Stimulated activated CD4-positive, alpha-beta T cell treated with anti-CD3 and anti-CD28 coated beads, Interleukin-4, amount 100 ng/mL, for 4 hours (primary cell): ENCODE measurements at regions not wholly inside any gene's neighbourhood (a gene's known extent, or its start where the extent isn't known, plus 50 kb on each side); places are given as distances from the start of the nearest gene placed in this dataset.

Source experiments
- DNase-seq, 2 experiments: peaks; one replicate each; pipeline ENCODE4 v3.0.0-alpha.2; 2020

DNA sequence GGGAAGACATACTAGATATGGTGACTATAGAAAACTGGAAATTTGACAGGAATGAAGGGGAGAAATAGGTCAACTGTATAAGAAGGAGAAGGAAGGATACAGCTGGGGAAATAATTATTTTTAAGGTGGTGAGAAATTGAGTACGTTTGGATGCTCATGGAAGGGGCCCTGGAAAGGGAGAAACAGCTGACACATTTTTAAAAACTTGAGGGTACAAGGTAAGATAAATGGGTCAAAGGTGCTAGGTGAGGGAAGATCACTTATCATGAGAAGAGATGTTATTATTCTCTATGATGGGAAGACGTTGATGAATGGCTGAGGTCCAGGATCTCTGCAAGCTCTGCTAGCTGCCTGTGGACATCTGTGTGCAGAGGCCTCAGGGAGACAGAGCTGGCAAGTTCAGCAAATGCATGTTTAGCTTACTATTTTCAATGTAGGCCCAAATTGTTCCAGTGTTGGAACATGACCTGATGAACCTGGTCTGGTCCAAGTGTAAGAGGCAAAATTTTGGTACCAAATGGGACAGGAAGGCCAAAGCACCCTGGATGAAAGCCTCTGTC lies 181.7 kb downstream of the MTRR start:
- no peak for DNase-seq

DNA sequence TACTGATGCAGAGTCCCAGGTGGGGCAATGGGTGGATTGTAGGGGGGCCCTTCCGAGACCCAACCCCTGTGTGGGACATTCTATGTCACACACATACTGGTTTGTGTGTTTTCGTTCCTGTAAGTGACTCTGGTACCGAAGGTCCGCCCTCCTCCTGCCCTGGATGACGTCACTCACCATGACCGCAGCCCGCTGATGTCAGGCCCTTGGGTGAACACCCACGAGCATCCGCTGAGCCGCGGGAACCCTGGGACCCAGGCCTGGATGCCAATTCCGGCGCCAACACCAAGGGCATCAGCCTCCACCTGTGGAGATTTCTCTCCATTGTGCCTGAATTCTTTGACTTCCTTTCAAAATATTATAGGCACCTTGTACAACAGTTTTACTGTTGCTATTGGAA lies 184.3 kb downstream of the MTRR start:
- no peak for DNase-seq

DNA sequence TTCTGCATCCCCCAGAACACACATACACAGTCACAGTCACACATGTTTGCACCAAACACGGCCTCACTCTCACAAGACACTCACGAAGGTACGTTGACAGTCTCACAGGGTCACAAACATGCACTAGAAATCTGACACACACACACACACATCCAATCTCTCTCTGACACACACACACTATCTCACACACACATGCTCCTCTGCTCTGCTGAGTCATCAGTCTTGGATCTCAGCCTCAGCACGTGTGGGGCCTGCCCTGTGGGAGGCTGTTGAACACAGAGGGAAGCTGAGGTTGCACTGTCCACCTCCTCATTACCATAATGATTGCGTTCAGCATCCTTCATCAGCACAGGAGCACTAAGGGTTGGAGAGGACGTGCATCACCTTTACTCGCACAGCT lies 188.8 kb downstream of the MTRR start:
- DNase-seq, result no peak

DNA sequence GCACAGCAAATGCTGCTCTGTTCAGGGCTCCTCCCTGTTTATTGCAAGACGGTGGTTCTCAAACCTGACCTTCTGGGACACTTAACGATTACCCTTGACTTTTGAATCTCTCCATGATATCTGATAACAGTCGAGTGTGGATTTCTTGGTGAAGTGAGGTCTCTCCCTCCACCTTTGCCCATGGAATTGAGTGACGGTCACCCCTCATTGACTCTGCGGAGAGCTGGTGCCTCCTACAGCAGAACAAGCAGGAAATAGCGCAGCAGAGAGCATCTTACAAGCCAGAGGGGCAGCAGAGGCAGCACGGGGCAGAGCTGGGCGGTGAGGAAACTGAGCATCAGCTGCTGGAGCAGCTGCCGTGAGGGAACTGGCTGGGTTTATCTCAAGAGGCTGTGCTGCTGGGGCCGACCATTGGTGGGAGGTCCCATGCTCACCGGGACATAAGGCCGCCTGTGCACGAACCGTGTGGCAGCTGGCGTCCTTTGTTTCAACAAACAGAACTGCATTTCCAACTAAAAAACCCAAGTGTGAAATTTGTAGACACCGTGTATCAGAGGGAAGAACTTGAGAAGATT lies 189.8 kb downstream of the MTRR start:
- no peak for DNase-seq

DNA sequence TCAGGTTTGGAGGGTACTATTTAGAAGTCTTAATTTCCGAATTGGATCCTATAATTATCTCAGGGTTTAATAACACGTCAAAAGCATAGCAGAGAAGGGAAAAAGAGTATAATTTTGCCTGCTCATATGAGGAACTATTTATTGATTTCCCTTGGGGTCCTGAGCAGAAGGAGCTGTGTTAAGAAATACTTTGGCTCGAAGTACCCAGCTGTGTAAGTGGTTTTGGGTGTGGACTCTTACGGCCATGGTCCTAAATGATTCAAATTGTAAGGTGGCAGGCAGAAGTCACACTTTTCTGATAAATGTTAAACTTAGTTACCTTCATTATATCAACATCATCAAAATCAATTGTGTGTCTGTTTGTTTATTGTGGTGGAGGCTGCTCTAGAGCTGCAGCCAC lies 190.4 kb downstream of the MTRR start:
- no peak for DNase-seq

DNA sequence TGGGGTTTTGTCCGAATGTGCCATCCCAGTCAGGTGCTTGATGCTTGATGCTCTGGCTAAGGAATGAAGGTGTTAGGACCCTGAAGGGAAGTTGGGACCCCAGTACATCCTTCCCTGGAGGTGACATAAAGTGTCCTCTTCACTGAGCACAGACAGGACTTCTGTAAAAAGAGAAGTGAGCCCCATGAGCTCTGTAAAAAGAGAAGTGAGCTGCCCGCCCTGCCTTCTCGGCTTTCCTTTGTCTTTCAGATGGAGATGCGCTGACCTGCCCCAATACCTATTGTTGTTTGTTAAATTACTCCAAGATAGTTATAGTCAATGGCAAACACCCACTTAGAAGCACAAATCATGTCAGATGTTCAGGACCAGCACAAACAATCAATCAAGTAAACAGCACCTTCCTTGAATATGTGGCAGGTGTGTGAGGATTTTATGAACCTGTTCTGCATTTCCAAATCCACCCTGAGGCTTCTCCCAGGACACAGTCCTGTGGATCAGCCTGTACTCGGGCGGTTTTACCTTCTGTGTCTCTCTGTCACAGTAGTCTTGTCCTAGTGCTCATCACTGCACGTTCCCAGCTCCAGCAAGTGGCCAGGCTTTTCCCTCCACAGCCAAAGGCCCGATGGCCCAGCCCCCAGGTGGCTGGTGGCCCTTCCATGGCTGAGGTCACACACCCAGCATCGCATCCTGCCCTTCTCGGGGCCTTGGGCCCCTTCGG lies 191.4 kb downstream of the MTRR start:
- no peak for DNase-seq

DNA sequence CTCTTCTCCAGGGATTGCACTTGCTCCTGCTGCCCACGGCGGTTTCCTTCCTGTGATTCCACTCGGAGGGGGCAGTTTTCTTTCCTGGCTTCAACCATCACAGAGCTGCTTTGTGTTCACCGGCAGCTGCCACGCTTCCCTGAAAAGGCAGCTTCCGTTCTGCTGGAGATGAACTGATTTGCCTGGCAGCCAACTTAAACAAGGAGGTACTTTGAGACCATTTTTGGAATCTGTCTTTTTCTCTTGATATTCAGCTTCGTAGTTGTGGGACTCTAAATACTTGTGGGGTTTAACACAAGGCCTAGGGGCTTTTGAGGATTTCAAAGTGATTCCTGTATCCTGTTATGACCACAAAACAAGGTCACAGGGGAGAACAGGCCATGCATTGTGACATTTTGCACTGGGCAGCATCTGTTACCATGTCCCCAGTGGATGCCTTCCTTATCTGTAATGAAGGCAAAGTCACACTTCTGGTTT lies 192.0 kb downstream of the MTRR start:
- DNase-seq, result no peak

DNA sequence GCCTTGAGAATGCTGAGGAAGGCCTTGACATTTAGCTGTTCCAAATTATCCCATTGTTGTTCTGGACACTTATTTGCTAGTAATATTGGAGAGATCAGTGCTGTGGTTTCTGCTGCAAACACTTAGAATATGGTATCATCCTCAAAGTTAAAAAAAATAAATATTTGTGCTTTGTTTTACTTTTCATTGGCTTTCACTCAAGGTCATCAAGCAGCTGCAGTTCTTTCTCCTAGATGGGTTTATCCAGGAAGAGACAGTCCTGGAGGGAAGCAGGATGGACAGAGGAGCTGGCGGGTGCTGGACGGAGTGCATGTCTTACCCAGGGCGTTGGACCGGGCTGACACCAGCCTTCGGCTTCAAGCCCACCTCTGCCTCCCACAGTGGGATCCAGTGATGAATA lies 193.6 kb downstream of the MTRR start:
- no peak for DNase-seq

DNA sequence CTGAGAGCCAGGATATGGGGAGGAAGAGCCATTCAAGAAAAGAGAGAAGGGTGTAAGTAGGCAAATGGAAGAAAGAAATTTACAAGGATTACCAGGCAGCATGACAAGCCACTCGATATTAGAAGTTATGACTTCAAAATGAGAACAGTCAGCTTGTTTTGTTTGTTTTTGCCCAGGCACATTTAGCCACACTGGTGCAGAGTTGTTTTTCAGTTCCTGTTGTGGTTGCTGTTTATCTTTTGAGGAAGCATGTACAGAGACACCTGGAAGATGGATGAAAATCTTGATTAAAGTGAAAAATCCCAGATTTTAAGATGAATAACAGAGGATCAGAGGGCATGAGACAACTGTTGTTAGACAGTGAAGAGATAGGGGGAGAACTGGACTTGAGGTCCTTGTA lies 199.1 kb downstream of the MTRR start:
- DNase-seq, result no peak

DNA sequence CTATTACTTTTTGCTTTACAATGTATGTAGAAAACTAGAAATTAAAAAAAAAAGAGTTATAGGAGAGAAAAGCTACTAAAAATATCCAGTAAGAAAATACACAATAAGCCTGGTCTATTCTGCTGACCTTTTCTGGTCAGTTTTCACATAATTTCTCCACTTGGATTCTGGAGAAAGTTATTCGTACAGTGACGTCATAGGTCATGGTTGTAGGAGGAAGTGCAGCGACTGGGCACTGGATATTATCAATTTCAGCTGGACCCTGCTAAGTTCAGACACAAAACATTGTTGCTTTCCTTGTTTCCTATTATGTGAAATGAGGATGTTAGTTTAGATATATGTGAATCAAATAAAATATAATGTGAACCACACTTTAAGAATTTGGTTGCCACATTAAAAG lies 201.2 kb downstream of the MTRR start:
- no peak for DNase-seq

DNA sequence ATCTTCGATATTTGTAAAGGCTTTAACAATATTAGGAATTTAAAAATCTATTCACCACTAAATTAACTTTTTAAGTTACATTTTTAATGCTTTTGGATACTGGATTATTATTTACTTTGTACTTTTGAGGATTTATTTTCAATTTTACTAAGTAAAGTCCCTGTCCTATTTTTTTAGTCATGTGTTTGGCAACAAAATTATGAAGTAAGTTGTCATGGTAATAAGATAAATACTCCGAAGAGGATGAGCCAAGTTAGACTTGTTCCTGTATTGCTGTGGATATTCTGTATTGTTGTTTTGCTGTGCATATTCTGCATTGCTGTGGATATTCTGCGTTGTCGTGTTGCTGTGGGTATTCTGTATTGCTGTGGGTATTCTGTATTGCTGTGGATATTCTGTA lies 210.1 kb downstream of the MTRR start:
- DNase-seq, result no peak

DNA sequence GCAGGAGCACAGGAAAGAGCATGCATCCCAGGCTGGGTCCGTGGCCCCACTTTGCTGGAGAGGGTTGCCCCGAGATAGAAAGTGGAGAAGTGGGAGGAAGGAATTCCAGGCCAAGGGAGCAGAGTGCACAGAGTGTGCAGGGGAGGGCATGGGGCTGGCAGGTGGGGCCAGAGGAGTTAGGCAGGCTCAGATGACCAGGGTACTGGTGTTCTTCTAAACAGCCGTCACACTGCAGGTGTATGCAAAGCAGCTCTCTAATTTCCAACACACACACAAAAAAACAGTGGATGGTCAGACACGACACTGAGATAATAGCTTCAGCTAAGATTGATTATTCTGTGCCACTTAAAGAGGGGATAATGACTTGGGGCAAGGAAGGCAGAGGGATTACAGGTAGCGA lies 212.2 kb downstream of the MTRR start:
- DNase-seq, result no peak

DNA sequence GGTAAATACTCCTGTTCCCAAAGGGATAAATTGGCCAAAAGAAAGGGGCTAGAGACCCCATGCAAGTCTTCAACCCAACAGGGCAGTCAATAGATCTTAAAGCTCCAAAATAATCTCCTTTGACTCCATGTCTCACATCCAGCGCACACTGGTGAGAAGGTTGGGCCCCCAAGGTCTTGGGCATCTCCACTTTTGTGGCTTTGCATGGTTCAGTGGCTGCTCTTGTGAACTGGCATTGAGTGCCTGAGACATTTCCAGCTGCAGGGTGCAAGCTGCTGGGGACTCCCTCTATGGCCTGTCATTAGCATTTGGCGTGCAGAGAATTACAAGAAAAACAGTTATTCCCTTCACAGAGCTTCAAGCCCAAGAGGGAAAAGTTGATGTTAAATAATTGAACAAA lies 224.7 kb downstream of the MTRR start:
- no peak for DNase-seq

DNA sequence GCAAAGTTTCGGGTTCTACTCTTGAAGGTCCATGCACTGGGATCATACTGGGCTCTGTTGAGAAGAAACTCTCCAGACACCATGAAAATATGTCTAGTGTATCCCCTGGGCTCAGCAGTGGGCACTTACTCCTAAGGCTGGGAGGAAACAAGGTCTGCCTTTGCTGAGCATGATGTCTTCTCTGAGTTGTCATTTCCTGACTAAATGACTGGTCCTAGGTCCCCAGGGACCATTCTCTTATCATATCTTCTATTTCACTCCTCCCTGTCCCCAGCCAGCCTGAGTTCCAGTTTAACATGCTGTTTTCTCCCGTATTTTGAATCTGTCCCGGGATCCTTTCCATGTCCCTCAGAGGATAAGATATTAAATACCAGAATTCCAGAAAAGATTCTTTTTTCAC lies 225.4 kb downstream of the MTRR start:
- DNase-seq, result no peak

DNA sequence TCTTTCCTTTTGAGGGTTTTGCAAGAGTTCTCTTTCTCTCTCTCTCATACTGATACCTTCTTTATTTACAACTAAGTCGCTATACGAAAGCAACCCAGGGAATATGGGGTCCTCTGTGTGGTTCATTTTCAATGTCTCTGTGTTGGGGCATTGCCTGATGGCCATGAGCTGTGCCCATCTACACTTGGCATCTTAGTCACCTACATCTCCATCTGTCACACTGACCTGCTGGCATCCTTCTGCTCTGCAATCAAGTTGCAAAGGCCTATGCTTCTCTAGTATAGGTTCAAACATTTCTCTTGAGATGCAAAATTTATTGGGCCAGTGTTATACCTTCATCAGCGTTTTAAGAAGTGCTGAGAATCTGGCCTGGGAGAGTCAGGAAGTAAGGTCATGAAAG lies 228.2 kb downstream of the MTRR start:
- no peak for DNase-seq

DNA sequence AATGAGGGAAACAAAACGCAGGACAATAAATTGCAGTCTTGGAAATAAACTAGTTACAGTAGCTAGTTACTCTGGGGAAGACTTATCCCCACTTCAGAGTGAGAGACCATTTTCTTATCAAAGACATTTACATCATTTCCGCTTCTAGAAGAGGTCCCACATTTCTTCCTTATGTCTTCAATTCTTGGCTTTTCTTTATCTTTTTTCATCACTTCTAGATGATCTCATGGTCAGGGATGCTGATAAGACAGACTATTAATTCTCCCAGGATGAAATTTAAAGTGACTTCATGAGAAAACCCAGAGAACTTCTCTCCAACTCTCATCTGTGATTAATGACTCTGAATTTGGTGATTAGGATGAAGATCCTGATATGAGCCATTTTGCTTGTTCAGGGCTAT lies 229.1 kb downstream of the MTRR start:
- DNase-seq, result no peak

DNA sequence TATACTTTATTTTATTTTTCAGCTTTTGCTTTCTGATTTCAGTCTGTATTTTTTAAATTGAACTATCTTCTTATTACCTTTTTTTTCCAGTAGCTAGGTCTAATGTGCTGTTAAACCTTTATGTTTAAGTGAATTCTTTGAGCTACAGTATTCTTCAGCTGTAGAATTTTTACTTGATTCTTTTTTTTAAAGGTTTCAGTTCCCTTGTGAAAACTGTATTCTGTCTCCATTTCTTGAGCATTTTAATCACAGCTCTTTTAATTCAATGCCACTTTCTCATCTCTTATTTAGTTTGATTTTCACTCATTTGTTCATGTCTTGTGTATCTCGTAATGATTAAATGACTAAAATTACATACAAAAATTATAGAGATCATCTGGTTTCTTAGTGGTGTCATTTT lies 233.8 kb downstream of the MTRR start:
- DNase-seq, result no peak

DNA sequence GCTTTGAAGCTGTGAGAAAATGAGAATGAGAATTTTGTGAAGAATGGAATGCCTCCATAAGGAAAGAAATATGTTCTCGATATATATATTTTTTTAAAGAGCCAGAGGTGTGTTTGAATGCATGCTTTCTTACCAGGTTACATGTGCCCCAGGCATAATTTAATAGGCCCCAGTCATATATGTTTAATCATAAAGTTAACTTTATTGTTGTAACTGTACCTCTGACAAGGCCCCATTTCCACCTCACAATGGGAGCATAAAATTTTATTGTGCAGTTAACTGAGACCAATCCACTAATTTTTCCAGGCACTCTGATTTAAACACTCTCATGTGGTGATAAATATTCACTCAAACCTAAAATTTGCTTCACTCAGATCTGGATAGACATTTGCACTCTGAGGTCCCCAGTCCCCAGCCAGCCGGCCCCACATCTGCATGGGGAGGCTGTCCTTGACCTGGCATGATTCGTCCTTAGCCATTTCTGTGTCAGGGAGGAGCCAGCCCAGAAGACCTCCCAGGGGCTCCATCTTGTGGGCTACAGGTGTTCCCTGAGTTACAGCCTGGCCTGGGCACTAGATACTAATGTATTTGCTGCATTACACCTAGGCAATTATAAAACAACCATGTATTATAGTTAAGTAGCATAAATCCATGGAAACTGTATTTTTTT lies 245.8 kb downstream of the MTRR start:
- DNase-seq, result no peak

DNA sequence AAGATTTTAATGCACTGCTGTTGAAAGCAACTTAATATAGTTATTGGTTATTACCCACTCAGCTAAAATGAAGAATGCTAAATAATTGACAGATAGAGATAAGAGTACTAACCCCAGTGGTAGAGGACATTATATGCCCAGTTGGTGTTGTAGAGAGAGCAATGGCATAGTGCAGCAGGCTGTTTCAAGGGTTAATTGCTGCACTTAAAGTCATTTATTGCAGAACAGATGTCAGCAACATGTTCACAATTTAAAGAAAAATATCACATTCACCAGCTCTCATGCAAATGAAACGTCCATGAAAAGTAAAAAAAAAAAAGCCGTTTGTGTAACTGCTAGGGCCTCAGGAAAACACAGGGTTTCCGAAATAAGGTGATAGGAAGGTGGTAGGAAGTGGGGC lies 254.6 kb downstream of the MTRR start:
- no peak for DNase-seq

DNA sequence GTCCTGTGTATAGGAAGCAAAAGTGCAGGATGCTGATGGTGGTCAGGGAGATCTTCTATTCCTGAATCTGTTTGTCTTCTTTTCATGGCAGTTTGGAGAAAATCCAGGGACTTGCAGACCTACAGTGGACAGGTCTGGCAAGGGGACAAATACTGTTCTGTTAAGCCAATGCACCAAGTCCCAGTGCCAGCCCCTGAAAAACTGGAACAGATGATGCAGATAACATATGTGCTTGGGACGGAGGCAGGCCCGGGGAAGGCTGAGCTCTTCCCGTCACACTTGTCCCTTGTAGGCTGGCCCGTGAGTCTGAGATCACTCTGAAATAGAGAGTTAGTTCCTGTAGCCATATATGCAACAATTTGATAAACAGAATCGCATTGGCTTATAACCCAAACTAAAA lies 265.7 kb downstream of the MTRR start:
- DNase-seq, result no peak

DNA sequence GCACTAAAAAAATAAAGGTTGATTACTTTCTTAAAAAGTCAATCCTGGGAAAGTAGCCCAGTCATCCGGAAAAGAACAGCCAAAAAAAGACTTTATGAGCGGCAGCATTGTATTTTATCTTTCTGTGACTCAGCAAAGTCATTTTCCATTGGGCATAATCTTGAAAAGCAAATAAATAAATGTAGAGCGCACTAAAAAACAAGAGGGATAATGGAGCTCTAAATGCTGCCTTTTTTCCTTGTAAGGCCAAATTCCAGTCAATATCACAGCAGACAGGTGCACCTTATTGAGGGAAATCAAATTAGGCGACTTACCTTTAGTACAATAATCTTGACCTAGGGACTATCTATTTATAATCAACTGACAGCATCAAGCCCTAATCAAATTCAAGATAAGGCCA lies 266.8 kb downstream of the MTRR start:
- no peak for DNase-seq

DNA sequence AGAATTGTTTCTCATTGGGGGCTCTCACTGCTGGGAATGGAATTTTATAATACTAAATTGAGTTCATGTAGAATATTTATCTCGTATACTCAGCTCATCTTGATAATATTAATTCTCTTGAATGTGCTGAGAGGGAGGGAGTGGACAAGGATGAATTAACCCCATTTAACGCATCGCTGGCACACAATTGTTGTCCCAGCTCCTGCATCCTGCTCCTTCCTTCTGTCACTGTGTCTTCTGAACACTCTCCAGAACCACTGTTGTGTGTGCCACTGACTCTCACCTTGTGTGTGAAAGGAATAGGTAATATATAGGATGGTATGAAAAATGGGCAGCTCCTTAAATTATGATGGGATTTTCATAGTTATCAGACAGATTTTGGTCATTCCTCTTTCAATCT lies 267.3 kb downstream of the MTRR start:
- no peak for DNase-seq

DNA sequence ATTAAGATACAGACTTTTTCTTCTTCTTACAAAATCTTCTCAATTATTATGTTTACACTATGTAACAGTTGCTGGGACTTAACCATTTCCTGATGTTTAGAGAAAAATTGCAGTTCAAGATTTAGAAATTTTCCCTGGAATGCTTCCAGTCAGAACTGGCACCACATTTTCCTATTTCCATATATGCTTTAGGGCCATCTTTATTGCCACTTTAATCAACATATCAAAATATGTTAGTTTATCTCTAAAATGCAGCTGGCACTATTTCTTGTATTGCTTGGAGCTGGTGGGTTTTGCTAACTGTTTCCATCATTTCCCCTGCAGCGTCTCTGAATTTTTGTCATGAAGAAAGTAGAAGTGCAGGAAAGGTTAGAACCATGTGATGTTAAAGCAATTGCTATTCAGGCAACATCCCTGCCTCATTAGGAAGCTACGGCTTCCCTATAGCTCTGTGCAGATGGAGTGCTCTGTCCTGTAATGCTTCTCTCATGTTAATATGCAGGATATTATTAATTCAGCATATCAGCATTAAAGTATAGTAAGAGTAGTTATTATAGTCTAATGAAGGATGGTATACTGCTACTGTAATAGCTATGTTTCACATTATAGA lies 269.1 kb downstream of the MTRR start:
- DNase-seq, result no peak

DNA sequence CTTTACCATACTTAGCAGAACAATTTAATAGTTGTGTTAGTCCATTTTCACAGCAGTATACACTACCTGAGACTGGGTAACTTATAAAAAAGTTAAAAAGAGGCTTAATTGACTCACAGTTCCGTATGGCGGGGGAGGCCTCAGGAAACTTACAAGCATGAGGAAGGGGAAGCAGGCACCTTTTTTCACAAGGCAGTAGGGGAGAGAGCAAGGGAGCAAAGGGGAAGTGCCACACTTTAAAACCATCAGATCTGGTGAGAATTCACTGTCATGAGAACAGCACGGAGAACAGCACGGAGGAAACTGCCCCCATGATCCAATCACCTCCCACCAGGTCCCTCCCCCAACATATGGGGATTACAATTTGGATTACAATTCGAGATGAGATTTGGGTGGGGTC lies 269.9 kb downstream of the MTRR start:
- DNase-seq, result no peak
